ENCODE measurements at regions not wholly inside any gene's neighbourhood (a gene's known extent, or its start where the extent isn't known, plus 50 kb on each side); places are given as distances from the start of the nearest gene placed in this dataset.

DNA sequence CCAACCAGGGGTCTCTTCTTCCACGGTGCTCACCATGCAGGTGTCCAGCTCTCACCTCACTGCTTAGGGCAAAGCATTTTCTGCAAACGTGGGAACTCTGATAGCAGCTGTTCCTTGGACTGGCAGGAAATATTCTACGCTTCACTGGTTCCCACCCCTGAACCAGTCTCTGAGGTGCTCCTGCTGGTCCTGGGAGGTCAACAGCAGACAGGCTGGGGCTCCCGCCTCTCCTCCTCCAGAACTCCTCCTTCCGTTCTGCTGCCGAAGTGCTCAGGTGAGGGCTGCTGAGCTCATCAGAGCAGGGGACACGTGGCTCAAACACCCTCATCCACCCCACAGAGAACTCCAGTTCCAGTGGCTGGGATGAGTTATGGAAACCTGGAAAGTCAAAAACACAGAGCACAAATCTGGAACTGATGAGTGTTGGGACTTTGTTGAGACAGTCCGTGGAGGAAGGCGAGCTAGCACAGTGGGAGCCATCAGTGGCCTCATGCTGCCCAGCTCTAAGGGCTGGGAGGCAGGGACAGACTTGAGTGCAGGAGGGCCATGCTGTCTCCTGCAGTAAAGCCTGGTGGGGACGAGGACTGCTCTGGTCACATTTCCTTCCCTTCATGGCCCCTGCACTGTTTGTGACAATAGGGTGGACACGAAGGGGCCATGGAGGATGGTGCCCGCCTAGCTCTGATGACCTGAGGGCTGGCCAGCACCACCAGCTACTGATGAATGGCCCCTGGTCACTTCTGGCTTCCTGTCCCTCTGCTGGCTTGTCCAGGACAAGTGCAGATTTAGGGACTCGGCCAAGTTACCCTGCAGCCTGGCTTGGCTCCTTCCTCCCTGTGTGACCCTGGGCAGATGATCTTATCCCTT lies 137.8 kb downstream of the KLF13 start:
- FAIRE-seq = no peak
- Histone ChIP-seq H3K9me3 (replicated peaks; ENCODE audit: control insufficient read depth, insufficient read depth, low read length) (no peaks in the 10 kb centered on the region), H3K9ac (replicated peaks; ENCODE audit: extremely low read depth, insufficient read depth, low read length) (no peak overlapping the region), H4K20me1 (replicated peaks; ENCODE audit: control insufficient read depth, extremely low read depth, insufficient read depth, low read length) (no peaks in the 10 kb centered on the region), H3K9me1 (replicated peaks; ENCODE audit: control insufficient read depth, extremely low read depth, insufficient read depth, low read length) (no peaks in the 10 kb centered on the region), H2AFZ (ENCODE audit: low read depth, low read length) (no peak overlapping the region), H3K27me3 (ENCODE audit: control insufficient read depth in 2 of 2, insufficient read depth in 2 of 2, low read length in 2 of 2) (no peaks in the 10 kb centered on the region), H3K4me2 (ENCODE audit: insufficient read depth, low read length) (no peak overlapping the region), H3K4me1 (ENCODE audit: control insufficient read depth, extremely low read depth, insufficient read depth, low read length) (no peaks in the 10 kb centered on the region), H3K36me3 (ENCODE audit: control insufficient read depth in 2 of 2, extremely low read depth in 1 of 2, insufficient read depth in 2 of 2, low read length in 2 of 2) (no peaks in the 10 kb centered on the region), H3K79me2 (ENCODE audit: control insufficient read depth, insufficient read depth, low read length) (no peaks in the 10 kb centered on the region), H3K27ac (ENCODE audit: insufficient read depth, low read depth, low read length) (no peak overlapping the region), H3K4me3 (replicated peaks in 1 of 3; ENCODE audit: insufficient read depth in 1 of 3, low read depth in 1 of 3, low read length in 3 of 3) (no peak overlapping the region)
- dilution Hi-C loops (cut with MboI; ENCODE audit: extremely low pct_ligation_motif_present, low sequenced_read_pairs) = no loop called here
- TF ChIP-seq MAX (IDR thresholded peaks at IDR 0.05; ENCODE audit: insufficient read depth, insufficient read length) = no peak
- no peak for TF ChIP-seq GATA2 (IDR thresholded peaks at IDR 0.05; ENCODE audit: insufficient read depth, insufficient read length, low read depth, low read length)
- no peak for TF ChIP-seq FOS (IDR thresholded peaks at IDR 0.05; ENCODE audit: borderline replicate concordance, insufficient read depth, low read length)
- no peak for TF ChIP-seq POLR2A (IDR thresholded peaks at IDR 0.05; ENCODE audit: low read depth, low read length)
- TF ChIP-seq MYC (IDR thresholded peaks at IDR 0.05; ENCODE audit: low read depth, low read length) = no peak
- intact Hi-C loops (cut with micrococcal nuclease) = no loop called here
- DNase-seq (ENCODE audit: low read depth, low spot score) = no peak
- CTCF ChIA-PET = interaction anchor here (1.2 to 1.5 kb wide), 2 partner anchors 16 to 24 kb away, joined by 3 to 7 read pairs; no protein-coding TSS in a partner anchor
- BruUV-seq (replicated peaks) = no TSS peak
- POLR2A ChIA-PET = no interaction called here

DNA sequence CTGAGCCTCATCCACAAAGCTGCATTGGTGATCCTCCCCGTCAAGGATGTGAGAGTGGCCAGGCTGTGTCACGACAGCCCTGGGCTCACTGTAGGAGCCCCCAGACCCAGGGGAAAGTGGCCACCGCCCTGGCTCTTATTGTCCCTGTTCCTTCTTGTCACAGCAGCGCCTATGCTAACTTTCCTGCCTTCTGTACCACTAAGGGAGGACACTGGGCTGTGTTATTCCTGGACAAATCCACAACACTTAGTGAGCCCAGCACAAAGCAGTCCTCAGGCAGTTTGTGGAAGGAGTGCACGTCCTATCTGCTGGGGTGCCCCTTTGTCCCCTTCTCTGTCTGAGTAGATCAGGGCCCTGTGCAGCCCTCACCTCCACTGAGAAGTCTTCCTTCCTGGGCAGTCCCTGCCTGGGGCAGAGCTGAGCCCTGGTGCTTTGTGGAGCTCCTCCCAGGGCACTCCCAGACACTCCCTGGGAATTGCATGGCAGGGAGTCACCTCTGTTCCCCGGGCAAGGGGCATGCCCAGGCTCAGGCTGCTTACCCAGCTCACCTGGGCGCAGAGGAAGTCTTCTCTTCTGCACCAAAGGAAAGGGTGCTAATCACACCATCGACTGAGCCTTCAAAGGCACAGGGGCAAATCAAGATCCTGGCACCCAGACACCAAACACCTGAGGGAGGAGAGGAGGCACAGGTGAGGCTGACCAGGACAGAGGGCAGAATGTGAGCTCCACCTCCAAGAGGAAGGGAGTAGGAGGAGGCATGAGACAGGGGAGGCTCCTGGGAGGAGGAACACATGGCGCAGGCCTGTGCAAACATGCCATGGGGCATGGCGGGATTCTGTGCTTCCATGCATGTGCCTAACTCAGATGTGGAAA lies 138.7 kb downstream of the KLF13 start:
- dilution Hi-C loops (cut with MboI; ENCODE audit: extremely low pct_ligation_motif_present, low sequenced_read_pairs) = no loop called here

More for the DNA sequence above, 138.7 kb downstream of the KLF13 start:
- Histone ChIP-seq H3K4me2 (ENCODE audit: insufficient read depth, low read length) (no peak overlapping the region), H3K9me3 (replicated peaks; ENCODE audit: control insufficient read depth, insufficient read depth, low read length) (no peaks in the 10 kb centered on the region), H2AFZ (ENCODE audit: low read depth, low read length) (no peak overlapping the region), H3K36me3 (ENCODE audit: control insufficient read depth in 2 of 2, extremely low read depth in 1 of 2, insufficient read depth in 2 of 2, low read length in 2 of 2) (no peaks in the 10 kb centered on the region), H4K20me1 (replicated peaks; ENCODE audit: control insufficient read depth, extremely low read depth, insufficient read depth, low read length) (no peaks in the 10 kb centered on the region), H3K4me3 (replicated peaks in 1 of 3; ENCODE audit: insufficient read depth in 1 of 3, low read depth in 1 of 3, low read length in 3 of 3) (no peak overlapping the region), H3K9me1 (replicated peaks; ENCODE audit: control insufficient read depth, extremely low read depth, insufficient read depth, low read length) (no peaks in the 10 kb centered on the region), H3K9ac (replicated peaks; ENCODE audit: extremely low read depth, insufficient read depth, low read length) (no peak overlapping the region), H3K79me2 (ENCODE audit: control insufficient read depth, insufficient read depth, low read length) (no peaks in the 10 kb centered on the region), H3K27ac (ENCODE audit: insufficient read depth, low read depth, low read length) (no peak overlapping the region), H3K4me1 (ENCODE audit: control insufficient read depth, extremely low read depth, insufficient read depth, low read length) (no peaks in the 10 kb centered on the region), H3K27me3 (ENCODE audit: control insufficient read depth in 2 of 2, insufficient read depth in 2 of 2, low read length in 2 of 2) (peaks cover 0 to 1% of the 10 kb centered on the region in 2 experiments)
- no TSS peak for BruUV-seq (replicated peaks)
- ChIA-PET CTCF (interaction anchor here (1.2 kb wide), 1 partner anchor 17 kb away, joined by 3 read pairs; no protein-coding TSS in a partner anchor), POLR2A (no interaction called here)
- no peak for DNase-seq (ENCODE audit: low read depth, low spot score)
- FAIRE-seq = no peak
- intact Hi-C loops (cut with micrococcal nuclease) = no loop called here
- TF ChIP-seq POLR2AphosphoS5 (IDR thresholded peaks at IDR 0.05; ENCODE audit: insufficient read depth, low read depth, low read length) (no peak), EZH2 (IDR thresholded peaks at IDR 0.05; ENCODE audit: borderline replicate concordance, low read depth, low read length, severe bottlenecking) (no peak), MYC (IDR thresholded peaks at IDR 0.05; ENCODE audit: low read depth, low read length) (no peak), CTCF (IDR thresholded peaks at IDR 0.05; ENCODE audit: extremely low read depth in 1 of 2, insufficient read depth in 1 of 2, low read depth in 1 of 2, low read length in 2 of 2) (no peak), MAX (IDR thresholded peaks at IDR 0.05; ENCODE audit: insufficient read depth, insufficient read length) (no peak), GATA2 (IDR thresholded peaks at IDR 0.05; ENCODE audit: insufficient read depth, insufficient read length, low read depth, low read length) (no peak), FOS (IDR thresholded peaks at IDR 0.05; ENCODE audit: borderline replicate concordance, insufficient read depth, low read length) (no peak), POLR2A (IDR thresholded peaks at IDR 0.05; ENCODE audit: low read depth, low read length) (no peak), JUN (IDR thresholded peaks at IDR 0.05; ENCODE audit: borderline replicate concordance, insufficient read depth, insufficient read length, low read depth) (no peak)

Measured in endothelial cell of umbilical vein (primary cell).